ENCODE measurements at regions not wholly inside any gene's neighbourhood (a gene's known extent, or its start where the extent isn't known, plus 50 kb on each side); places are given as distances from the start of the nearest gene placed in this dataset.

GRCh38 chr17:73757420-73757819, 113.2 kb upstream of the SDK2 start:
- no peak for DNase-seq

- no peak for DNase-seq
These were observed 114.0 kb upstream of the SDK2 start for GRCh38 chr17:73758245-73758644.

- no peak for DNase-seq
These were observed 115.1 kb upstream of the SDK2 start for GRCh38 chr17:73759324-73759723.

GRCh38 chr17:73759734-73760438, 115.6 kb upstream of the SDK2 start:
- DNase-seq: no peak

GRCh38 chr17:73760439-73760758, 116.2 kb upstream of the SDK2 start:
- no peak for DNase-seq

- DNase-seq: no peak
These were observed 121.7 kb upstream of the SDK2 start for GRCh38 chr17:73765824-73766563.

- DNase-seq: no peak
These were observed 123.5 kb upstream of the SDK2 start for GRCh38 chr17:73767696-73768095.

- no peak for DNase-seq
These were observed 124.4 kb upstream of the SDK2 start for GRCh38 chr17:73768691-73769090.

GRCh38 chr17:73769479-73769878, 125.2 kb upstream of the SDK2 start:
- no peak for DNase-seq

GRCh38 chr17:73770115-73770848, 126.0 kb upstream of the SDK2 start:
- DNase-seq: no peak

GRCh38 chr17:73770849-73771229, 126.6 kb upstream of the SDK2 start:
- no peak for DNase-seq

GRCh38 chr17:73772107-73772705, 128.0 kb upstream of the SDK2 start:
- DNase-seq: no peak

- no peak for DNase-seq
These were observed 129.5 kb upstream of the SDK2 start for GRCh38 chr17:73773702-73774101.

GRCh38 chr17:73774852-73775251, 130.6 kb upstream of the SDK2 start:
- no peak for DNase-seq

GRCh38 chr17:73776351-73777130, 132.3 kb upstream of the SDK2 start:
- DNase-seq: no peak

- no peak for DNase-seq
These were observed 132.8 kb upstream of the SDK2 start for GRCh38 chr17:73777131-73777449.

- no peak for DNase-seq
These were observed 138.0 kb upstream of the SDK2 start for GRCh38 chr17:73782231-73782630.

- DNase-seq: no peak
These were observed 138.6 kb upstream of the SDK2 start for GRCh38 chr17:73782641-73783381.

- no peak for DNase-seq
These were observed 139.1 kb upstream of the SDK2 start for GRCh38 chr17:73783382-73783766.

- no peak for DNase-seq
These were observed 139.8 kb upstream of the SDK2 start for GRCh38 chr17:73783945-73784603.

GRCh38 chr17:73785496-73785895, 141.3 kb upstream of the SDK2 start:
- DNase-seq: no peak
